BJ (cell line): ENCODE measurements at regions not wholly inside any gene's neighbourhood (a gene's known extent, or its start where the extent isn't known, plus 50 kb on each side); places are given as distances from the start of the nearest gene placed in this dataset.

Experiments
- CTCF ChIA-PET: fragments of 350-600 bp; formaldehyde crosslinking; extraction: SDS; loops from one replicate; lab custom pipeline; 2021; ENCODE audit warnings: antibody characterized with exemption, inconsistent platforms; lab: Yijun Ruan, JAX
- POLR2A ChIA-PET: fragments of 300-600 bp; sonication (Branson Sonifier 250); formaldehyde crosslinking; extraction: SDS; loops from one replicate; lab custom pipeline; 2021; ENCODE audit warnings: antibody characterized with exemption; lab: Charles Lee
- DNase-seq: peaks from one replicate; pipeline ENCODE4 v3.0.0-alpha.2; 2011; ENCODE audit warnings: low read depth
- H3K27me3 ChIP-seq: 2 replicates; pipeline ENCODE4 v1.6.0; 2011; ENCODE audit warnings: low read length; ENCODE audit not compliant: control insufficient read depth, insufficient read depth
- H3K36me3 ChIP-seq: 2 replicates; pipeline ENCODE4 v1.5.1; 2011; ENCODE audit warnings: low read length; ENCODE audit not compliant: control insufficient read depth, insufficient read depth
- H3K4me3 ChIP-seq: 2 replicates; pipeline ENCODE4 v1.5.1; 2011; ENCODE audit warnings: low read depth, mild to moderate bottlenecking, control low read depth, low read length
- TF ChIP-seq, protein P1 (sequence below): IDR thresholded peaks from 2 replicates; pipeline ENCODE4 v1.5.1; 2011; ENCODE audit warnings: low read depth, mild to moderate bottlenecking, control low read depth, inconsistent platforms, low read length, moderate library complexity; ENCODE audit not compliant: insufficient read depth

DNA sequence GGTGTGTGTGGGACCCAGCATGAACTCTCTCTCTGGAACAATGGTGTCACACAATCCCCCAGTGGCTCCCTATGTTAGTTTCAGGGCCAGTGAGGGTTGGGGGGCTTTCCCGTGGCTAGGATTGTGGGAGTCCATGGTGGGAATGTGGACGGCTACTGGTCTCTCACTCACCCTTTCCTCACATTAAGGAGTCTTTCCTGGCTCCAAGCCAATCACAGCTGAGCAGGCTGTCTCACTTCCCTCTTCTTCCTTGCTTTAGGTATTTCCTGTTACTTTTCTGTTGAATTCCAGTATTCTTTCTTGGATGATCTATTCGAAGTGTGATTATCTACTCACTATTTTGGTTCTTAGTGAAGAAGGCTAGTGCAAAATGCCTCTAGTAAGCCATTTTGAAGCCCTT is 324.4 kb upstream of the MPDZ start:
- POLR2A ChIA-PET: no interaction called here
- TF ChIP-seq, protein P1, sequence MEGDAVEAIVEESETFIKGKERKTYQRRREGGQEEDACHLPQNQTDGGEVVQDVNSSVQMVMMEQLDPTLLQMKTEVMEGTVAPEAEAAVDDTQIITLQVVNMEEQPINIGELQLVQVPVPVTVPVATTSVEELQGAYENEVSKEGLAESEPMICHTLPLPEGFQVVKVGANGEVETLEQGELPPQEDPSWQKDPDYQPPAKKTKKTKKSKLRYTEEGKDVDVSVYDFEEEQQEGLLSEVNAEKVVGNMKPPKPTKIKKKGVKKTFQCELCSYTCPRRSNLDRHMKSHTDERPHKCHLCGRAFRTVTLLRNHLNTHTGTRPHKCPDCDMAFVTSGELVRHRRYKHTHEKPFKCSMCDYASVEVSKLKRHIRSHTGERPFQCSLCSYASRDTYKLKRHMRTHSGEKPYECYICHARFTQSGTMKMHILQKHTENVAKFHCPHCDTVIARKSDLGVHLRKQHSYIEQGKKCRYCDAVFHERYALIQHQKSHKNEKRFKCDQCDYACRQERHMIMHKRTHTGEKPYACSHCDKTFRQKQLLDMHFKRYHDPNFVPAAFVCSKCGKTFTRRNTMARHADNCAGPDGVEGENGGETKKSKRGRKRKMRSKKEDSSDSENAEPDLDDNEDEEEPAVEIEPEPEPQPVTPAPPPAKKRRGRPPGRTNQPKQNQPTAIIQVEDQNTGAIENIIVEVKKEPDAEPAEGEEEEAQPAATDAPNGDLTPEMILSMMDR: no peak
- Histone ChIP-seq H3K36me3 (no peaks in the 10 kb centered on the region), H3K27me3 (no peaks in the 10 kb centered on the region), H3K4me3 (no peak overlapping the region)
- DNase-seq: no peak
- CTCF ChIA-PET: no interaction called here

GRCh38 chr9:13598738-13599137 is 319.2 kb upstream of the MPDZ start:
- CTCF ChIA-PET: interaction anchor here (1.0 to 1.4 kb wide), 3 partner anchors 10 to 26 kb away, joined by 3 read pairs; no protein-coding TSS in a partner anchor
- DNase-seq: no peak
- TF ChIP-seq, protein P1: no peak
- Histone ChIP-seq H3K36me3 (no peaks in the 10 kb centered on the region), H3K27me3 (no peaks in the 10 kb centered on the region), H3K4me3 (no peak overlapping the region)
- POLR2A ChIA-PET: no interaction called here

GRCh38 chr9:13597427-13597826 is 317.9 kb upstream of the MPDZ start:
- Histone ChIP-seq H3K27me3 (no peaks in the 10 kb centered on the region), H3K4me3 (no peak overlapping the region), H3K36me3 (no peaks in the 10 kb centered on the region)
- ChIA-PET POLR2A (no interaction called here), CTCF (no interaction called here)
- DNase-seq: no peak
- TF ChIP-seq, protein P1: no peak

DNA sequence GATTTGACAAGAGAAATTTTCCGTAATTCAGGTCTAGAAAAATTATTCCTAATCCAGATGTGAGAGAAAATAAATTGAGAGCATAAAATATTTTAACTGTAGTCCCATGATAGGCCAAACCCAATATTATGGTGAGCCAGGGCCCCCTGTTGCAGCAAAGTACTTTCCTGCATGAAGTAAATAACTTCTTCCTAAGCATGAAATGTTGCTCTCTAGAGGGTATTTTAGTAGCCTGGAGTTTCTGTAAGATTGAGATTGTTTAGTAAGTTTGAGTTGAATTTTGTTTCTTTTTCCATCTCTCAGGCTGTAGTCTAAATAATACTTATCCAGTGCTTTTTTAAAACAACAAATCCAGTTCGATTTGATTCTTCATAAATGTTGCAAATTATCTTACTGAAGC is 317.5 kb upstream of the MPDZ start:
- CTCF ChIA-PET: no interaction called here
- POLR2A ChIA-PET: no interaction called here
- no peak overlapping the region for H3K4me3 ChIP-seq
- no peak for DNase-seq
- H3K36me3 ChIP-seq: no peaks in the 10 kb centered on the region
- no peaks in the 10 kb centered on the region for H3K27me3 ChIP-seq
- TF ChIP-seq, protein P1: no peak

DNA sequence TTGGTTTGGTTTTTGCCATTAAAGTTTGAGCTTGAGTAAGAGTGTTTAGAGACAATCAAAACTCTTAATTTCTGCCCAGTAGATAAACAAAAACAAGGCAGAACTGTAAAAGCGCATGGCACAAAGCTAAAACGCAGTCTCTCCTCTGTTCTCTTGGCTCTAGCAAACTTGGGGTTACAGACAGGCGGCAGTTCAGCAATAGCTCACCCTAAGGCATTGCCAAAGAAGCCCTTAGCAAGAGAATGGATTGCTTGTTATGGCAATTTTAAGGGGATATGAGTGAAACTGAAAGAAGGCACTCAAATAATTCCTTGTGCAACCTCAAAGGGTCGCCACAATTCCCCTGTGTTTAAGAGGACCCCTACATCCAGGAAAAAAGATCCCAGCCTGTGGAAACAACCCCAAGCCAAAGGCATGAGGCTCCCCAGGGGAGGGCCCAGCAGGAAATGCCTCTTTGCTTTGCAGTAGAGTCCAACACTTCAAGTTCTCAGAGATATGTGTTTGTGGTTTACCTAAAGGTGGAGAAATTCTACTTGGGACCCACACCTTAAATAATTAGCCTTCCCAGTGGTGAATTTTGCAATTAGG is 317.0 kb upstream of the MPDZ start:
- Histone ChIP-seq H3K36me3 (no peaks in the 10 kb centered on the region), H3K27me3 (no peaks in the 10 kb centered on the region), H3K4me3 (no peak overlapping the region)
- POLR2A ChIA-PET: no interaction called here
- CTCF ChIA-PET: no interaction called here
- TF ChIP-seq, protein P1: no peak
- DNase-seq: no peak
